Progenitor cell of endocrine pancreas (in vitro differentiated cells): ENCODE measurements at regions not wholly inside any gene's neighbourhood (a gene's known extent, or its start where the extent isn't known, plus 50 kb on each side); places are given as distances from the start of the nearest gene placed in this dataset.
"Not testable (repeated sequence)": the region's sequence is repeated elsewhere in the genome, so short reads cannot be mapped to it uniquely, and the experiment has no call there.

ENCODE experiments used
- DNase-seq: peaks from one replicate; pipeline ENCODE4 v3.0.0; 2021; ENCODE audit warnings: low spot score; ENCODE audit not compliant: unreplicated experiment
- H3K27ac Mint-ChIP-seq: 2 replicates; pipeline ENCODE4 v1.8.0; 2021; ENCODE audit warnings: mild to moderate bottlenecking, moderate library complexity, mixed read lengths
- H3K27me3 Mint-ChIP-seq: 2 replicates; pipeline ENCODE4 v1.8.0; 2021; ENCODE audit warnings: mixed read lengths
- H3K36me3 Mint-ChIP-seq: 2 replicates; pipeline ENCODE4 v1.8.0; 2022; ENCODE audit warnings: mixed read lengths; ENCODE audit not compliant: insufficient read depth
- H3K4me1 Mint-ChIP-seq: 2 replicates; pipeline ENCODE4 v1.8.0; 2021; ENCODE audit warnings: low read depth, mixed read lengths
- H3K4me3 Mint-ChIP-seq: 2 replicates; pipeline ENCODE4 v1.8.0; 2021; ENCODE audit warnings: low read depth, mild to moderate bottlenecking, moderate library complexity, mixed read lengths
- H3K9me3 Mint-ChIP-seq: 2 replicates; pipeline ENCODE4 v1.8.0; 2021; ENCODE audit warnings: low read depth, mixed read lengths
- CTCF ChIP-seq: fragments of 200-600 bp; sonication (generic); IDR thresholded peaks from one replicate; pipeline ENCODE4 v1.5.0; 2021; ENCODE audit warnings: antibody characterized with exemption, mild to moderate bottlenecking; ENCODE audit not compliant: unreplicated experiment

DNA sequence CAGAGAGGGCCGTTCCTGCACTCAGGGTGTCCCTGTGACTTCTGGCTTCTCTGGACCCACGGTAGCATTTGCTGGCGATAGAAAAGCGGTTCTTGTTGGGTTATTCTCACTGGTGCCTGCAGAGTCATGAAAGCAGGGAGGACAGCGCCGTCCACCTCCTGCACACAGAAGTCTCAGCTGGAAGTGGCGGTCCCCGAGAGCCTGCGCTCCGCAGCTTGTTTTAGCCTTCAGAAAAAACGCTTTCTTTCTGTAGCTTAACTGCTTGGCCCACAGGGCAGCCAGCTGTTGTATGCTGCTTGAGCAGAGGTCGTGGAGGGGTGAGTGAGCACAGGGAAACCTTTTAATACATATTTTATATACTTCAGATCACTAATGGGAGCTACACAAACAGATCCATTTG, 400.7 kb upstream of the FAT1 start:
- H3K4me1 Mint-ChIP-seq: no peaks in the 10 kb centered on the region
- no peaks in the 10 kb centered on the region for H3K9me3 Mint-ChIP-seq
- no peak for TF ChIP-seq CTCF
- no peaks in the 10 kb centered on the region for H3K36me3 Mint-ChIP-seq
- no peak overlapping the region for H3K27ac Mint-ChIP-seq
- H3K27me3 Mint-ChIP-seq: no peaks in the 10 kb centered on the region
- no peak for DNase-seq
- no peak overlapping the region for H3K4me3 Mint-ChIP-seq

DNA sequence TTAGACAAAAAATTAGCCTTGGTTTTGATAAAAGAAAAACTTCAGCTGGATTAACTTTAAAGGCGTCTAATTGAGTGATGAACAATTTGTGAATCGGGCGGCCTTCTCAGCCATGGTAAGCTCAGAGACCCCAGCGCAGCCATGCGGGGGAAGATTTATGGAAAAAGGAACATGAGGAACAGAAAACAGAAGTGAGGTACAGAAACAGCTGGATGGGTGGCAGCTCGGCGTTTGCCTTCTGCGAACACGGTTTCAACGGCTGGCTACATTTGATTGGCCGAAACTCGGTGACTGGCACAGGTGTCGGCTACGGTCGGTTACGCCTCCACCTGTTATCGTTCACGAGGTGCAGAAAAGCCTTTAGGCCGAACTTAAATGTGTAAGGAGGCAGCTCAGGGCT, 401.4 kb upstream of the FAT1 start:
- no peak for DNase-seq
- Mint-ChIP-seq H3K4me3 (no peak overlapping the region), H3K36me3 (no peaks in the 10 kb centered on the region), H3K9me3 (no peaks in the 10 kb centered on the region), H3K4me1 (no peaks in the 10 kb centered on the region), H3K27ac (no peak overlapping the region), H3K27me3 (no peaks in the 10 kb centered on the region)
- no peak for TF ChIP-seq CTCF

GRCh38 chr4:187127456-187127855, 403.8 kb upstream of the FAT1 start:
- no peaks in the 10 kb centered on the region for H3K4me1 Mint-ChIP-seq
- no peaks in the 10 kb centered on the region for H3K36me3 Mint-ChIP-seq
- no peaks in the 10 kb centered on the region for H3K9me3 Mint-ChIP-seq
- DNase-seq: no peak
- TF ChIP-seq CTCF: no peak
- H3K4me3 Mint-ChIP-seq: no peak overlapping the region
- no peaks in the 10 kb centered on the region for H3K27me3 Mint-ChIP-seq
- peak overlapping the region; percentile 63 for H3K27ac Mint-ChIP-seq

- no peak for TF ChIP-seq CTCF
- no peak overlapping the region for H3K4me3 Mint-ChIP-seq
- no peaks in the 10 kb centered on the region for H3K9me3 Mint-ChIP-seq
- no peaks in the 10 kb centered on the region for H3K27me3 Mint-ChIP-seq
- H3K27ac Mint-ChIP-seq: no peak overlapping the region
- no peaks in the 10 kb centered on the region for H3K36me3 Mint-ChIP-seq
- no peak for DNase-seq
- H3K4me1 Mint-ChIP-seq: no peaks in the 10 kb centered on the region
Observed at GRCh38 chr4:187128222-187128621, 404.6 kb upstream of the FAT1 start.

DNA sequence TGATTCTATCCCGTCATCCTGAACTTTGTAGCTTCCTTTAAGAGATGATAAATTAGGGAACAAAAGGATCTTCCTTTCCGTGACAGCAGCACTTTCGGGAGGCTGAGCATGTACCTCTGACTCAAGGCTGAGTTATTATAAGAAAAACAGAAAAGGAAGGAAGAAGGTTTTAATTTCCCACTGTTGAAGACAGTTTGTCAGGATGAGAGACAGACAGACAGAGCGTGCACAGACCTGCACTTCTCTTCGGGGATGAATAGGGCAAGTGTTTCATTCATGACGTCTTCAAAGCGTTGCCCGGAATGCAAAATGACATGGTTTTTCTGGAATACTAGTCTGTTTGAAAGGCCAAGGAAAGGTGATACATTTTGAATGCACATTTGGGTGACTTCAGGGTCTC, 405.3 kb upstream of the FAT1 start:
- no peaks in the 10 kb centered on the region for H3K9me3 Mint-ChIP-seq

GRCh38 chr4:187131826-187132225, 408.2 kb upstream of the FAT1 start:
- not testable (repeated sequence) for H3K27me3 Mint-ChIP-seq, H3K9me3 Mint-ChIP-seq, DNase-seq, H3K27ac Mint-ChIP-seq, H3K4me1 Mint-ChIP-seq, H3K36me3 Mint-ChIP-seq, H3K4me3 Mint-ChIP-seq

More for the DNA sequence above, 405.3 kb upstream of the FAT1 start:
- Mint-ChIP-seq H3K27ac (no peak overlapping the region), H3K36me3 (no peaks in the 10 kb centered on the region), H3K4me3 (no peak overlapping the region), H3K27me3 (no peaks in the 10 kb centered on the region), H3K4me1 (no peaks in the 10 kb centered on the region)
- DNase-seq: no peak
- TF ChIP-seq CTCF: no peak
